Heart left ventricle (tissue), 16 donors: ENCODE measurements at regions not wholly inside any gene's neighbourhood (a gene's known extent, or its start where the extent isn't known, plus 50 kb on each side); places are given as distances from the start of the nearest gene placed in this dataset.
A peak's percentile ranks its signal among the peaks of the same experiment; 100 is the strongest.

Source experiments
- ATAC-seq, 4 donors: fragments of 200-7000 bp; cut with Tn5 transposase; one replicate each; pipeline ENCODE4 v1.9.1; 2020 to 2022; ENCODE audit warnings: moderate library complexity in 4 of 4, mild to moderate bottlenecking in 3 of 4, moderate number of reproducible peaks in 1 of 4
- DNase-seq, 5 donors: peaks; one replicate each; pipeline ENCODE4 v3.0.0-alpha.2; 2020
- H3K27ac ChIP-seq, 12 donors: fragments of 200-600 bp; sonication (generic) in 4 of 12; one replicate each; pipeline versions ENCODE4 v1.5.0 to v1.8.0; 2016 to 2022; ENCODE audit warnings: mild to moderate bottlenecking in 2 of 12
- H3K27me3 ChIP-seq, 9 donors: fragments of 200-600 bp; sonication (generic) in 2 of 9; one replicate each; pipeline versions ENCODE4 v1.5.1 to v1.8.0; 2016 to 2022; ENCODE audit warnings: mild to moderate bottlenecking in 3 of 9
- H3K36me3 ChIP-seq, 9 donors: fragments of 200-600 bp; sonication (generic) in 2 of 9; one replicate each; pipeline versions ENCODE4 v1.5.0 to v1.8.0; 2018 to 2022; ENCODE audit warnings: mild to moderate bottlenecking in 2 of 9
- H3K4me1 ChIP-seq, 12 donors: fragments of 200-600 bp; sonication (generic) in 4 of 12; one replicate each; pipeline versions ENCODE4 v1.5.0 to v1.8.0; 2016 to 2022; ENCODE audit warnings: mild to moderate bottlenecking in 3 of 12
- H3K4me3 ChIP-seq, 12 donors: fragments of 200-600 bp; sonication (generic) in 4 of 12; one replicate each; pipeline versions ENCODE4 v1.5.0 to v1.8.0; 2017 to 2022; ENCODE audit warnings: mild to moderate bottlenecking in 9 of 12, moderate library complexity in 4 of 12
- H3K9me3 ChIP-seq, 12 donors: fragments of 200-600 bp; sonication (generic) in 4 of 12; one replicate each; pipeline versions ENCODE4 v1.5.0 to v1.8.0; 2016 to 2022; ENCODE audit warnings: mild to moderate bottlenecking in 1 of 12
- POLR2A ChIP-seq, 2 donors: fragments of 450-650 bp; IDR thresholded peaks; one replicate each; pipeline ENCODE4 v1.6.1; 2017; ENCODE audit warnings: antibody characterized with exemption in 2 of 2, mild to moderate bottlenecking in 2 of 2, moderate library complexity in 2 of 2
- WGBS, 4 donors: extraction: QIAGEN DNeasy Blood & Tissue Kit in 2 of 4; methylation state at CpG; one replicate each; pipeline versions ENCODE4 v1.1.5 to v1.1.7; 2013 to 2018; 5-methylcytosine and 5-hydroxymethylcytosine counted together
- intact Hi-C, 10 donors: fragments of 100-400 bp; cut with DNase I; formaldehyde crosslinking; loops; one replicate each; pipeline versions ENCODE4 v1.11.1 to v1.14.2; 2022
- TF ChIP-seq, protein P1 (sequence below), 12 donors: fragments of 200-600 bp; sonication (generic) in 4 of 12; IDR thresholded peaks; one replicate each; pipeline versions ENCODE4 v1.5.0 to v1.8.0; 2018 to 2022; ENCODE audit warnings: antibody characterized with exemption in 12 of 12, mild to moderate bottlenecking in 5 of 12
- donor health status: ischemic (EF 13 %, LVEDD 7.1; RV severe dilation, severe dysfunction).
- donor health status: healthy with polysubstance abuse.
- donor health status: DM: no; HTN: yes; CAD: no.
- donor health status: DM: no; HTN: no; CAD: no.
- donor health status: ischemic (EF 25% LVEDD 6.9; RV normal size, moderate dysfunction).
- donor health status: ischemic (EF 25% LVEDD 5.7; RV mildly dilated, moderate dysfunction).
- donor health status: healthy.
- donor health status: DM: yes; HTN: yes; CAD: no.
- donor health status: ischemic (EF 35%, LVEDD 5.7; RV mildly dilated, moderate dysfunction).
- donor health status: nonischemic (EF 11% LVEDD 7.7; RV severe dilation, severe dysfunction).
- donor health status: DM: yes; HTN: yes; CAD: no.
- donor health status: PGD.
- donor health status: ischemic (EF 29% LVEDD 5.4; RV normal size, mild dysfunction).
- donor health status: nonischemic (EF 23%, LVEDD 6.1; RV moderate dilation, normal function).

DNA sequence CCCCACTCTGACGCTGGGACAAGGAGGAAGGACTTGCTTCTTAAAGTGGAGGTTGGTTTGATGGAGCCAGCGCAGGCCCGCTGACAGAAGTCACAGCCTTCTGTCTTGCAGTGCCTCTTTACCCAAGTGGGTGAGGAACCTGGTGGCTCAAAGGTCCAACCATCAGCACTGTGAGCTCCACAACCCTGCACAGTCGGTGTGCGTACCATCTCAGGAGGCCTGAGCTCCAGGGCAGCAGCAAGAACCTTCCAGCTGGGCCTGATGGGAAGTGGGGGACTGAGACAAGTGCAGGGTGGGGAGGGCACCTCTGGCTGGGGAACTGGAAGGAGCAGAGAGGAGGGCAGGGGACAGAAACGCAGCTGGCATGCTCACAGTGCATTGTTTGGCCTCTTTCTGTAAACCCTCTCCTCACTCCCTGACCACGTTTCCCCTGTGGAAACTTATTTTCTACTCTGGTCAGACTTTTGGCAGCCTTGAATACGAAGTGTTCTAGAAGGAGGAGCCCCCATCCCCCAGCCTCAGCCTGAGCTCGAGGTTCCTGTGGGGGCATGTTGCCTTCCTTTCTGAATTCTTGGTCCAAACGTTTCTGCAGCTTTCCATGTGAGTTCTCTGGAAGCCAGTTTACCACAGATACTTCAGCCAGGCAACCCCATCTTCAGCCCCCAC is 178.5 kb upstream of the PITX1 start:
- Histone ChIP-seq H3K4me1 (peaks cover 0 to 11% (median 0%) of the 10 kb centered on the region in 12 donors), H3K9me3 (no peaks in the 10 kb centered on the region), H3K36me3 (no peaks in the 10 kb centered on the region), H3K27me3 (no peaks in the 10 kb centered on the region), H3K4me3 (no peak overlapping the region), H3K27ac (no peak overlapping the region)
- DNase-seq (no peak), ATAC-seq (no peak)
- WGBS, 4 donors: 69 to 76% (median 69%) methylated on average over 7 to 10 of the region's 10 CpGs
- no peak for TF ChIP-seq POLR2A (IDR thresholded peaks at IDR 0.05)
- TF ChIP-seq, protein P1, sequence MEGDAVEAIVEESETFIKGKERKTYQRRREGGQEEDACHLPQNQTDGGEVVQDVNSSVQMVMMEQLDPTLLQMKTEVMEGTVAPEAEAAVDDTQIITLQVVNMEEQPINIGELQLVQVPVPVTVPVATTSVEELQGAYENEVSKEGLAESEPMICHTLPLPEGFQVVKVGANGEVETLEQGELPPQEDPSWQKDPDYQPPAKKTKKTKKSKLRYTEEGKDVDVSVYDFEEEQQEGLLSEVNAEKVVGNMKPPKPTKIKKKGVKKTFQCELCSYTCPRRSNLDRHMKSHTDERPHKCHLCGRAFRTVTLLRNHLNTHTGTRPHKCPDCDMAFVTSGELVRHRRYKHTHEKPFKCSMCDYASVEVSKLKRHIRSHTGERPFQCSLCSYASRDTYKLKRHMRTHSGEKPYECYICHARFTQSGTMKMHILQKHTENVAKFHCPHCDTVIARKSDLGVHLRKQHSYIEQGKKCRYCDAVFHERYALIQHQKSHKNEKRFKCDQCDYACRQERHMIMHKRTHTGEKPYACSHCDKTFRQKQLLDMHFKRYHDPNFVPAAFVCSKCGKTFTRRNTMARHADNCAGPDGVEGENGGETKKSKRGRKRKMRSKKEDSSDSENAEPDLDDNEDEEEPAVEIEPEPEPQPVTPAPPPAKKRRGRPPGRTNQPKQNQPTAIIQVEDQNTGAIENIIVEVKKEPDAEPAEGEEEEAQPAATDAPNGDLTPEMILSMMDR (IDR thresholded peaks at IDR 0.05): no peak
- intact Hi-C loops: no loop called here

GRCh38 chr5:135211791-135212190 is 177.8 kb upstream of the PITX1 start:
- 50 to 76% (median 61%) methylated on average over 2 of the region's 2 CpGs for WGBS, 4 donors
- no peaks in the 10 kb centered on the region for H3K27me3 ChIP-seq
- H3K36me3 ChIP-seq: no peaks in the 10 kb centered on the region
- no peaks in the 10 kb centered on the region for H3K9me3 ChIP-seq
- intact Hi-C loops: no loop called here
- DNase-seq (no peak), ATAC-seq (no peak)
- H3K4me1 ChIP-seq: peaks cover 0 to 11% (median 0%) of the 10 kb centered on the region in 12 donors
- no peak overlapping the region for H3K4me3 ChIP-seq
- H3K27ac ChIP-seq: no peak overlapping the region
- TF ChIP-seq, protein P1 (IDR thresholded peaks at IDR 0.05): no peak
- TF ChIP-seq POLR2A (IDR thresholded peaks at IDR 0.05): no peak

GRCh38 chr5:135211083-135211790 is 177.2 kb upstream of the PITX1 start:
- ATAC-seq (peak in 1 of 4 donors; percentile 34), DNase-seq (no peak)
- TF ChIP-seq, protein P1 (IDR thresholded peaks at IDR 0.05): no peak
- no peak for TF ChIP-seq POLR2A (IDR thresholded peaks at IDR 0.05)
- no peaks in the 10 kb centered on the region for H3K36me3 ChIP-seq
- H3K4me3 ChIP-seq: no peak overlapping the region
- no peaks in the 10 kb centered on the region for H3K27me3 ChIP-seq
- no peak overlapping the region for H3K27ac ChIP-seq
- H3K9me3 ChIP-seq: no peaks in the 10 kb centered on the region
- intact Hi-C loops: no loop called here
- H3K4me1 ChIP-seq: peaks cover 0 to 11% (median 0%) of the 10 kb centered on the region in 12 donors
- 80 to 84% (median 82%) methylated on average over 9 of the region's 9 CpGs for WGBS, 4 donors

DNA sequence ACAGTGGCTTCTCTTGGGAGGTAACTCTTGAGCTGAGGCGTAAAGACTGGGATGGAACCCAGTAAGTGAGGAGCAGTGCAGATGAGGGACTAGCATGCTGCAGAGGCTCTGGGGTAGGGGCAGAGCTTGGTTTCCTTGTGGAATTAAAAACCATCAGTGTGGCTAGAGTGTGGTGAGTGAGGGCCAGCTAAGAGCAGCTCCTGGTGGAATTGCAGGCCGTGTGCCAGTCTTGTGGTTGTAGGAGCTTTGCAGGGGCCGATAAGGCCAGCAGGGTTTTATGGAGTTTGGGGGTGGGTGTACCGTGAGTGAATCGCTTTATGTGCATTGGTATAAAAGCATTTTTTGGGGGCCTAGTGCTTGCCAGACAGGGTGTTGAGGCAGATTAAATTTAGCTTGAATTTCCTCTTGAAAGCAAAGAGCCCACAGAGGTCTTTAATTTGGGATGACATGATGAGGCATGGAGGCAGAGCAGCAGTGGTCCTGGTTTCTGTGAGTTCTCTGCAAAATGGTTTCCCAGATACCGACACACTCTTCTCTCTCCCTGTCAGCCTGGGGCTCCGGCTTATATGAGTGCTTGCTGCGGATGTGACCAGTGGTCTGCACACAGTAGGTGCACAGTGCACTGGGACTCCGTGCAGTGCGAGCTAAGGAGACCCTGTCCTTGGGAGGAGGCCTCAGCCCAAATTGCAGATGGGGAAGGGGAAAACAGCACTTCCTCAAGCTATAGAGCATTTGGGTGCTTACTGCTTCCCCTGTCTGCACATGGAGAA is 176.4 kb upstream of the PITX1 start:
- Histone ChIP-seq H3K4me3 (no peak overlapping the region), H3K9me3 (no peaks in the 10 kb centered on the region), H3K4me1 (peaks cover 0 to 11% (median 0%) of the 10 kb centered on the region in 12 donors), H3K27me3 (no peaks in the 10 kb centered on the region), H3K27ac (no peak overlapping the region), H3K36me3 (no peaks in the 10 kb centered on the region)
- no peak for TF ChIP-seq POLR2A (IDR thresholded peaks at IDR 0.05)
- TF ChIP-seq, protein P1 (IDR thresholded peaks at IDR 0.05): no peak
- DNase-seq: no peak
- WGBS, 4 donors: 88 to 92% (median 91%) methylated on average over 10 of the region's 10 CpGs
- intact Hi-C loops: no loop called here
- no peak for ATAC-seq
